Lung (tissue), 11 donors: ENCODE measurements at regions not wholly inside any gene's neighbourhood (a gene's known extent, or its start where the extent isn't known, plus 50 kb on each side); places are given as distances from the start of the nearest gene placed in this dataset.

ENCODE experiments used
- ATAC-seq: fragments of 200-7000 bp; cut with Tn5 transposase; one replicate; pipeline ENCODE4 v1.9.1; 2020; ENCODE audit warnings: moderate number of reproducible peaks; ENCODE audit not compliant: insufficient read depth, low FRiP score
- DNase-seq, 3 donors: peaks; one replicate each; pipeline ENCODE4 v3.0.0-alpha.2; 2013 to 2017
- H3K27ac ChIP-seq, 2 donors: one replicate each; pipeline ENCODE4 v1.5.1; 2013; ENCODE audit warnings: mild to moderate bottlenecking in 2 of 2, moderate library complexity in 2 of 2, control low read depth in 1 of 2, inconsistent platforms in 1 of 2, low read depth in 1 of 2, low read length in 1 of 2
- H3K27me3 ChIP-seq, 3 donors: one replicate each; pipeline ENCODE4 v1.5.1; 2013; ENCODE audit warnings: low read length in 2 of 3; ENCODE audit not compliant: control insufficient read depth in 3 of 3, insufficient read depth in 3 of 3
- H3K36me3 ChIP-seq, 4 donors: one replicate each; pipeline ENCODE4 v1.5.1; 2013; ENCODE audit warnings: low read length in 4 of 4, mild to moderate bottlenecking in 1 of 4, moderate library complexity in 1 of 4; ENCODE audit not compliant: control insufficient read depth in 4 of 4, insufficient read depth in 4 of 4
- H3K4me1 ChIP-seq, 5 donors: one replicate each; pipeline ENCODE4 v1.5.1; 2013; ENCODE audit warnings: low read length in 5 of 5, mild to moderate bottlenecking in 2 of 5, moderate library complexity in 1 of 5; ENCODE audit not compliant: control insufficient read depth in 5 of 5, insufficient read depth in 5 of 5
- H3K4me3 ChIP-seq: one replicate; pipeline ENCODE4 v1.5.1; 2013; ENCODE audit warnings: mild to moderate bottlenecking, control low read depth, moderate library complexity
- H3K9ac ChIP-seq, 2 donors: one replicate each; pipeline ENCODE4 v1.5.1; 2013; ENCODE audit warnings: low read length in 2 of 2, control low read depth in 1 of 2; ENCODE audit not compliant: insufficient read depth in 1 of 2
- H3K9me3 ChIP-seq, 4 donors: one replicate each; pipeline ENCODE4 v1.5.1; 2013; ENCODE audit warnings: low read length in 3 of 4, mild to moderate bottlenecking in 1 of 4, moderate library complexity in 1 of 4; ENCODE audit not compliant: control insufficient read depth in 4 of 4, insufficient read depth in 3 of 4
- WGBS, 2 donors: extraction: QIAGEN DNeasy Blood & Tissue Kit; methylation state at CpG; one replicate each; pipeline ENCODE4 v1.1.7; 2013; 5-methylcytosine and 5-hydroxymethylcytosine counted together
- TF ChIP-seq, protein P1 (sequence below): IDR thresholded peaks from 2 replicates; pipeline ENCODE4 v1.5.1; 2012; ENCODE audit warnings: mild to moderate bottlenecking; ENCODE audit errors: control extremely low read depth, extremely low read depth
- donor health status: control.
- donor health status: control.
- donor health status: Bipolar disorder and iron deficiency.
- donor health status: healthy.
- donor health status: DM: yes; HTN: yes; CAD: no.

DNA sequence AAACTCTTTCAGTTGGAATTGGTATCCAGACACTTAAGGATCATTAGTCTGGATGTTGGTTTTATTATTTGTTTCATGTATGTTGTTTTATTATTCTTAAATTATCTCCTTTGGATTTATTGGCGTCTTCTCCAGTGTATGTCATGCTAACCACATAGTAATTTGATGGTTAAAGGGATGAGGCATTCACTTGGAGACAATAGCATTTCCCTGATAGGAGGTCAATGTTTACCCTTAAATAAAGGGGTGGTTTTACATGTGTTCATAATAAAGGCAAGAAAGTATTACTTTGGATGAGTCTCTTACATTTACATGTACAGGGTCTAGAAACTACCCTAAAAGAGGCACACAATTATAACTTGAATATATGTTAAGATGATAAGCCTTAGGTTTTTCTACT lies 51.2 kb upstream of the RNF144B start:
- Histone ChIP-seq H3K27me3 (no peaks in the 10 kb centered on the region), H3K27ac (no peak overlapping the region), H3K4me3 (no peak overlapping the region), H3K4me1 (peaks cover 0 to 2% (median 0%) of the 10 kb centered on the region in 5 donors), H3K9me3 (no peaks in the 10 kb centered on the region), H3K36me3 (no peaks in the 10 kb centered on the region), H3K9ac (no peak overlapping the region)
- DNase-seq (no peak), ATAC-seq (no peak)
- TF ChIP-seq, protein P1, sequence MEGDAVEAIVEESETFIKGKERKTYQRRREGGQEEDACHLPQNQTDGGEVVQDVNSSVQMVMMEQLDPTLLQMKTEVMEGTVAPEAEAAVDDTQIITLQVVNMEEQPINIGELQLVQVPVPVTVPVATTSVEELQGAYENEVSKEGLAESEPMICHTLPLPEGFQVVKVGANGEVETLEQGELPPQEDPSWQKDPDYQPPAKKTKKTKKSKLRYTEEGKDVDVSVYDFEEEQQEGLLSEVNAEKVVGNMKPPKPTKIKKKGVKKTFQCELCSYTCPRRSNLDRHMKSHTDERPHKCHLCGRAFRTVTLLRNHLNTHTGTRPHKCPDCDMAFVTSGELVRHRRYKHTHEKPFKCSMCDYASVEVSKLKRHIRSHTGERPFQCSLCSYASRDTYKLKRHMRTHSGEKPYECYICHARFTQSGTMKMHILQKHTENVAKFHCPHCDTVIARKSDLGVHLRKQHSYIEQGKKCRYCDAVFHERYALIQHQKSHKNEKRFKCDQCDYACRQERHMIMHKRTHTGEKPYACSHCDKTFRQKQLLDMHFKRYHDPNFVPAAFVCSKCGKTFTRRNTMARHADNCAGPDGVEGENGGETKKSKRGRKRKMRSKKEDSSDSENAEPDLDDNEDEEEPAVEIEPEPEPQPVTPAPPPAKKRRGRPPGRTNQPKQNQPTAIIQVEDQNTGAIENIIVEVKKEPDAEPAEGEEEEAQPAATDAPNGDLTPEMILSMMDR: no peak
- 66 to 77% methylated on average over 1 of the region's 1 CpG for WGBS, 2 donors

DNA sequence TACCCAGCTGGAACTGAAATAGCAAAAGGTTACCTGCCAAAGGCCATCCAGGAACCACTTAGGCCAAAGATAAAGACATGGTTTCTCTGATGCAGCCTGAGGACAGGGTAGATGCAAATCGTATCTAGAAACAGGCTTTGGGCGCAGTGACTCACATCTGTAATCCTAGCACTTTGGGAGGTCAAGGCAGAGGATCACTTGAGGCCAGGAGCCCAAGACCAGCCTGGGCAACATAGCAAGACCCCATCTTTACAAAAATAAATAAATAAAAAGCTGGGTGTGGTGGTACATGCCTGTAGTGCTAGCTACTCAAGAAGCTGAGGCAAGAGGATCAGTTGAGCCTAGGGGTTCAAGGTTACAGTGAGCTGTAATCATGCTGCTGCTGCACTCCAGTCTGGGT lies 52.9 kb upstream of the RNF144B start:
- no peak for DNase-seq
- Histone ChIP-seq H3K27me3 (no peaks in the 10 kb centered on the region), H3K4me3 (no peak overlapping the region), H3K9me3 (no peaks in the 10 kb centered on the region), H3K9ac (no peak overlapping the region), H3K36me3 (no peaks in the 10 kb centered on the region), H3K4me1 (peaks cover 0 to 2% (median 0%) of the 10 kb centered on the region in 5 donors), H3K27ac (no peak overlapping the region)
- TF ChIP-seq, protein P1: no peak
- 96 to 97% methylated on average over 2 of the region's 2 CpGs for WGBS, 2 donors
- no peak for ATAC-seq

GRCh38 chr6:18330548-18331081 lies 56.5 kb upstream of the RNF144B start:
- H3K4me3 ChIP-seq: no peak overlapping the region
- no peaks in the 10 kb centered on the region for H3K27me3 ChIP-seq
- H3K36me3 ChIP-seq: no peaks in the 10 kb centered on the region
- DNase-seq (peak in 1 of 3 donors; percentile 7), ATAC-seq (peak; percentile 65)
- H3K27ac ChIP-seq: peak overlapping the region in 1 of 2 donors; percentile 39
- peaks cover 0 to 3% (median 0%) of the 10 kb centered on the region in 5 donors for H3K4me1 ChIP-seq
- TF ChIP-seq, protein P1: no peak
- H3K9ac ChIP-seq: no peak overlapping the region
- 33 to 44% methylated on average over 6 of the region's 6 CpGs for WGBS, 2 donors
- no peaks in the 10 kb centered on the region for H3K9me3 ChIP-seq

DNA sequence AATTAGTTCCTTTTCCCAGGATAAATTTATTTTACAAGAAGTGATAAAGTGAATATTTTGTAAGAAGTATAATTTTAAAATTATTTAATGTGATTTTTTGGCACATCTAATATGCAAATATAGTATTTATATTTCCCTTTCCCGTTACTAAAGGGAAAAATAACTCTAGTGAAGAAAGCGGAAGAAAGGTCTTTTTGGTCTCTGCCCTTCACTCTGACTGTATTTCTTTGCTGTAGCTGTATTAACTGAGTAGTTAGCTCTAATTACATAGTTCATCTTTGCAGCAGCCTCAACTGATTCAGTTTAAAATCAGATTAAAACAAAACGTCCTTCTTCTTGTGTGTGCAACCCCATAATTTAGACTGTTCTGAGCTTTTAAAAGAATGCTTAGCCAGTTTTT lies 57.4 kb upstream of the RNF144B start:
- TF ChIP-seq, protein P1: no peak
- no peak for DNase-seq
- Histone ChIP-seq H3K36me3 (no peaks in the 10 kb centered on the region), H3K27ac (no peak overlapping the region), H3K4me1 (peaks cover 0 to 2% (median 0%) of the 10 kb centered on the region in 5 donors), H3K4me3 (no peak overlapping the region), H3K9ac (no peak overlapping the region), H3K9me3 (no peaks in the 10 kb centered on the region), H3K27me3 (no peaks in the 10 kb centered on the region)
- ATAC-seq: no peak
- WGBS, 2 donors: 61 to 71% methylated on average over 3 of the region's 3 CpGs
